ENCODE measurements at regions not wholly inside any gene's neighbourhood (a gene's known extent, or its start where the extent isn't known, plus 50 kb on each side); places are given as distances from the start of the nearest gene placed in this dataset.
A peak's percentile ranks its signal among the peaks of the same experiment; 100 is the strongest.

DNA sequence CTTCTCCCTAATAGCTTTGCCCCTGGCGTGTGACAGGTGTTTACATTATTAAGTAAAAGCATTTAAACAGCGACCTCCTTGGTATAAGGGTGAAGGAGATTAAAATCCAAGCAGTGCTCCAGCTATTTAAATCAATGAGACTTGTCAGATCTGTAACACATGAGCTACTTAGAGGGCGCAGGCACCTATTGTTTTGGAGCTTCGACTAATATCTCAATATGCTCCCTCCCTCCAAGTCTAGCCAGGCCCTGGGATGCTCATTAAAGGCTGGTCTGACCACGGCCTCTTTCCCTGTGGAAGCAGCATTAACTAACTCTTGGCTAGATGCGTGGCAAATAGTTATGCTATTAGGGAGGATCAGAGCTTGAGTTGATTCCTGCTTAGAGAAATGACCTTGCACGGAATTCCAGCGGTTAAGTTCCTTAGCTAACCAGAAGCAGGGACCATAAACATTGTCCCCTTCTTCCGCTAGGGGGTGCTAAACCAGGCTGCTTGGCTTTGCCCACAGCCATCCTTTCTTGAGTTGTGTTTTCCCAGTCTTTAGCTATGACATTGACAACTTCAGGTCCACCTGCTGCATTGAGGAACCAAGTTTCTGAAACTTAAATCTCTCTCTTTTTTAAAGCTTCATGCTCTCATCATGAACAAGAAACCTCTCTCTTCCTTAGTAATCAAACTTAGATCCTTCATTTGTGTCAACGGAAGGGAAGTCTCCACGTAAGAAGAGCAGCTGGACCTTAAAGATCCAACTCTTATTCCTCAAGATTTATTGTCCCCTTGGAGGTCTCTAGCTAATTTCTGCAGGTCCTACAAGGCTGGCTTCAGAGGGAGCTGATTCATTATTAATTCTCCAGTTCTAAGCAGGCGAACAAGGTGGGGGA lies 80.7 kb upstream of the IGFBP7 start:
- H3K4ac ChIP-seq (ENCODE audit: low read depth, low read length), result no peak overlapping the region
- peaks cover 26% of the 10 kb centered on the region for H3K4me1 ChIP-seq (ENCODE audit: insufficient read depth, low read length)
- no peak overlapping the region for H2BK15ac ChIP-seq (ENCODE audit: low read depth, low read length)
- no peaks in the 10 kb centered on the region for H3K79me2 ChIP-seq (ENCODE audit: insufficient read depth, low read length)
- no peak overlapping the region for H3K56ac ChIP-seq (ENCODE audit: insufficient read length, low read depth, low read length)
- H3K9me3 Mint-ChIP-seq, result no peaks in the 10 kb centered on the region
- no peak overlapping the region for H2BK12ac ChIP-seq (ENCODE audit: insufficient read length, low read depth, low read length)
- no peak overlapping the region for H2BK120ac ChIP-seq (ENCODE audit: low read depth, low read length, poor library complexity, severe bottlenecking)
- no peak overlapping the region for H3K23ac ChIP-seq (ENCODE audit: insufficient read length, low read depth, low read length)
- no peak overlapping the region for H2AK5ac ChIP-seq (ENCODE audit: insufficient read length, low read length)
- no peak overlapping the region for H4K5ac ChIP-seq (ENCODE audit: insufficient read length, low read depth, low read length)
- peak overlapping the region in 1 of 3 experiments; percentile 55; a peak in 1 of 7 replicates for H3K27ac Mint-ChIP-seq
- no peaks in the 10 kb centered on the region for H4K20me1 ChIP-seq (ENCODE audit: control insufficient read depth, insufficient read depth, insufficient read length)
- no peak overlapping the region for H4K8ac ChIP-seq (replicated peaks; ENCODE audit: insufficient read length, low read depth, low read length)
- H3K14ac ChIP-seq (ENCODE audit: insufficient read depth, low read length), result no peak overlapping the region
- no peaks in the 10 kb centered on the region for H3K9me3 ChIP-seq (ENCODE audit: control insufficient read depth, low read depth, low read length)
- WGBS (ENCODE audit: extremely low coverage, insufficient read length, low lambda C conversion rate), result no CpG with 5 or more reads among the region's 12 CpGs
- H3K4me3 Mint-ChIP-seq, result no peak overlapping the region
- H3K36me3 Mint-ChIP-seq (ENCODE audit: insufficient read depth in 1 of 3, low read depth in 3 of 3), result no peaks in the 10 kb centered on the region; a peak in 1 of 7 replicates
- peaks cover 53 to 57% of the 10 kb centered on the region in 2 experiments for H3K4me1 Mint-ChIP-seq
- TF ChIP-seq, protein P1, sequence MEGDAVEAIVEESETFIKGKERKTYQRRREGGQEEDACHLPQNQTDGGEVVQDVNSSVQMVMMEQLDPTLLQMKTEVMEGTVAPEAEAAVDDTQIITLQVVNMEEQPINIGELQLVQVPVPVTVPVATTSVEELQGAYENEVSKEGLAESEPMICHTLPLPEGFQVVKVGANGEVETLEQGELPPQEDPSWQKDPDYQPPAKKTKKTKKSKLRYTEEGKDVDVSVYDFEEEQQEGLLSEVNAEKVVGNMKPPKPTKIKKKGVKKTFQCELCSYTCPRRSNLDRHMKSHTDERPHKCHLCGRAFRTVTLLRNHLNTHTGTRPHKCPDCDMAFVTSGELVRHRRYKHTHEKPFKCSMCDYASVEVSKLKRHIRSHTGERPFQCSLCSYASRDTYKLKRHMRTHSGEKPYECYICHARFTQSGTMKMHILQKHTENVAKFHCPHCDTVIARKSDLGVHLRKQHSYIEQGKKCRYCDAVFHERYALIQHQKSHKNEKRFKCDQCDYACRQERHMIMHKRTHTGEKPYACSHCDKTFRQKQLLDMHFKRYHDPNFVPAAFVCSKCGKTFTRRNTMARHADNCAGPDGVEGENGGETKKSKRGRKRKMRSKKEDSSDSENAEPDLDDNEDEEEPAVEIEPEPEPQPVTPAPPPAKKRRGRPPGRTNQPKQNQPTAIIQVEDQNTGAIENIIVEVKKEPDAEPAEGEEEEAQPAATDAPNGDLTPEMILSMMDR (conservative IDR thresholded peaks at IDR 0.05), result peak; percentile 94
- peak; percentile 84 for DNase-seq
- no peaks in the 10 kb centered on the region for H3K23me2 ChIP-seq (ENCODE audit: insufficient read length, low read depth, low read length, poor library complexity, severe bottlenecking)
- no peaks in the 10 kb centered on the region for H3K79me1 ChIP-seq (ENCODE audit: insufficient read depth, low read depth, low read length, poor library complexity, severe bottlenecking)
- peak overlapping the region; percentile 3 for H3K4me2 ChIP-seq (ENCODE audit: insufficient read depth, insufficient read length, low read length)
- no peak overlapping the region for H2BK20ac ChIP-seq (ENCODE audit: low read depth, low read length, poor library complexity, severe bottlenecking)
- H3K27ac ChIP-seq (ENCODE audit: insufficient read length, low read depth, low read length), result no peak overlapping the region
- no peaks in the 10 kb centered on the region; the same call in 1 of the 2 replicates for H3K27me3 ChIP-seq (ENCODE audit: insufficient read depth, low read length)
- H3K18ac ChIP-seq (ENCODE audit: insufficient read length, low read depth, low read length), result no peak overlapping the region
- H3K9ac ChIP-seq (ENCODE audit: extremely low read depth, insufficient read length, low read length), result no peak overlapping the region
- H3T11ph ChIP-seq (ENCODE audit: low read length), result no peak overlapping the region
- H2AFZ ChIP-seq (ENCODE audit: low read length), result no peak overlapping the region
- H3K27me3 Mint-ChIP-seq (ENCODE audit: low read depth), result peaks cover 76% of the 10 kb centered on the region
- H2BK5ac ChIP-seq (ENCODE audit: insufficient read length, low read length), result no peak overlapping the region
- no peak overlapping the region for H4K91ac ChIP-seq (ENCODE audit: insufficient read length, low read depth, low read length)
